HL-60/S4 treated with phorbol 12-myristate 13-acetate at 8.2 ng/mL for 4 days and 3 days (cell line): ENCODE measurements at regions not wholly inside any gene's neighbourhood (a gene's known extent, or its start where the extent isn't known, plus 50 kb on each side); places are given as distances from the start of the nearest gene placed in this dataset.

Experiments
- in situ Hi-C: fragments of 300-500 bp; cut with MboI; formaldehyde crosslinking; loops from 2 replicates; pipeline ENCODE4 v1.15.0; 2022; ENCODE audit warnings: low sequenced_read_pairs

DNA sequence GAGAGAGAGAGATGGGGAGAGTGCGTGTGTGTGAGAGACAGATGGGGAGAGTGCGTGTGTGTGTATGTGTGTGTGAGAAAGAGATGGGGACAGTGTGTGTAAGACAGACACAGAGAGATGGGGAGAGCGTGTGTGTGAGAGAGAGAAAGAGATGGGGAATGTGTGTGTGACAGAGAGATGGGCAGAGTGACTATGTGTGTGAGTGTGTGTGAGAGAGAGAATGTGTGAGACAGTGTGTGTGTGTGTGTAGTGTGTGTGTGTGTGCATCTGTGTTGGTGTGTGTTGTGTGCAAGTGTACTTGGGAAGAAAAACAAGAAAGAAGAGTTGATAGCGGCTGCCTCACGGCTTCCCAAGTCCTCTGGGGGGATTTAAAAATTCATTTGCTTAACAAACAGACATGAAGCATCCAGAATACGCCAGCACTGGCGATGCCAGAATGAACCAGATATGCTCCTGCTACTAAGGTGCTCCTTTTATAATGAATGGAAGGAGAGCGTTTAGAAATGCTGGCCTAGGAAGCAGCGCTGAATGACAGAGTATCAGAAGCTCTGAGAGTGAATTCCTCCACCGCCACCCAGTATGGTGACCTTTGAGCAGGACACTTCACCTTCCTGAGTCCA lies 186.1 kb upstream of the TSC22D2 start:
- in situ Hi-C loops: no loop called here

GRCh38 chr3:150220799-150221198 lies 187.3 kb upstream of the TSC22D2 start:
- in situ Hi-C loops: no loop called here

GRCh38 chr3:150220041-150220440 lies 188.1 kb upstream of the TSC22D2 start:
- in situ Hi-C loops: no loop called here

GRCh38 chr3:150218841-150219240 lies 189.3 kb upstream of the TSC22D2 start:
- in situ Hi-C loops: no loop called here

GRCh38 chr3:150218236-150218635 lies 189.9 kb upstream of the TSC22D2 start:
- in situ Hi-C loops: no loop called here

DNA sequence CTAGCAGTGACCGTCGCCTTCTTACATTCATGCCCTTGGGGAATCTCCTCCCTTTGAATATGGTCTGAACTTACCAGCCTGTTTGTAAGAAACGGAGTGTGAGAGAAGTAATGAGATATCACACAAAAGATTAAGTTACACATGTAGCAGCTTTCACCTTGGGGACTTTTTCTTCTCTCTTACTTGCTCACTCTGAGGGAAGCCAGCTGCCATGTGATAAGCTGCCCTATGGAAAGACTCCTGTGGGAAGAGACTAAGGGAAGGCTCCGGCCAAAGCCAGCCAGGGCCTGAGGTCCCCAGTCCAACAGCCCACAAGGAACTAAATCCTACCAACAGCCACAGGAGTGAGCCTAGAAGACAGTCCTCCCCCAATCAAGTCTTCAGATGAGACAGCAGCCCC lies 190.4 kb upstream of the TSC22D2 start:
- in situ Hi-C loops: no loop called here

DNA sequence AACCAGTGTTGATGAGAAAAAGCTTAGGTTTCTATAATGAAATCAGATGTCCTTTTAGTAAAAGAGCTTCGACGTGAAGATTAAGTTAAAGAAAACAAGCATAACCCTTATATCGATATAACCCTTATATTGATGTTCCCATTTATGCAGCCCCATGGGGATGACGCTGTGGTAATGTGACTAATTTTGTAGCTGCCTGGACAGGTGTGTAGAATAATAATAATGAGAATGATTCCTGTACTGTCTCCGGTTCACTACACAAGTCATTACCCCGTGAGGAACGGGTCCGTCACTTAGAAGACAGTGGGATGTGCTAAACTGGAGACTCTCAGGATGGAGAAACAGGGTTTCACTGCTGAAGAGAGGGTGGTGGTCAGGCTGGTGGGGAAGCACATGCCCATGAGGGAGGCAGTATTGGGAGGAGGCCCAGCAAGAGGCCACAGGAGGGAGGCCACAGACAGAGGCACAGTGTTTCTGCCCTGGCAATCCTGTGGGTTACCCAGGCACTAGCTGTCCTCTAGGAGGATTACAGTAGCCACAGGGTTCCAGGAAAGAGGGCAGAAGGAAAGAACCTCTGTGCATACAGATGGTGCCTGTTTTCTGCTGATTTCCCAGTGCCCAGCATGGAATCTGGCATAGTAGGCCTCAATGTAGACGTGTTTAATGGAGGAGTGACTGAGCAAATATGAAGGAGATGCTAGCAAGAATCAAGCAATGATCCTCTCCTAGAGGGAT lies 191.1 kb upstream of the TSC22D2 start:
- in situ Hi-C loops: no loop called here

DNA sequence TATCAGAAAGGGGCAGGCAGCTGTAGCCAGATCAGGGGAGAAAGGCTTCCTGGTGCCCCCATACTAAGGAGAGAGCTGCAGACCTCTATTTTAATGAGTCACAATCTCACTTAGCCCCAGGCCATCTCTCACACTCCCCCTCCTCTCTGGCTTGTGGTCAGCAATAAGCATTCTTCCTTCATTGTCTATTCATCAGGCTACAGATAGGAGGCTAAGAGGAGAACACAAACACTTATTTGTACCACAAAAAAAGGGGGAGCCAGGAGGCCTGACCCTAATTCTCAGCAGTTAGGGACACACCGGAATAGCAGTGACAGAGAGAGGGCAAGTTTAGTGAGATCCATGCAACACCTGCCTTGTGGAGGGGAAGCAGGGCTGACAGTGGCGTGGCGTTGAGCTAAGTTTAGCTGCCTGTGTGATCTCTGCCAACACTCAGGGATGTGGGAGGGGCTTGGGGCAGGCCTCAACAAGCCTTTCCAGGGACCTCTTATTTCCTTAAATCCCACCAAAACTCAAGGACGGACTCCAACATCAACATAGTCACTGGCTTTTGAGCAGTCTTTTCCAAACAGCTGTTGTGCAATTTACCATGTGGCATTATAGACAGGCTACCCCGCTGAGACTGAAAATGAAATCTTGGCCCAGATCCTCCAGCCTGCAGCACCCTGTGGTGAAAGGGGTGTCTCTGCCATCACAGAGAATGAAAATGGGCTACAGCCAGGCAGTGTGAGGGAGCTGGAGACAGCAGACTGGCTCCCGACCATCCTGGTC lies 191.9 kb upstream of the TSC22D2 start:
- in situ Hi-C loops: no loop called here

- in situ Hi-C loops: no loop called here
These were observed 192.5 kb upstream of the TSC22D2 start for GRCh38 chr3:150215616-150216015.

- in situ Hi-C loops: no loop called here
These were observed 194.5 kb upstream of the TSC22D2 start for GRCh38 chr3:150213577-150213976.

- in situ Hi-C loops: no loop called here
These were observed 197.5 kb upstream of the TSC22D2 start for GRCh38 chr3:150210461-150211110.

GRCh38 chr3:150203273-150203672 lies 204.8 kb upstream of the TSC22D2 start:
- in situ Hi-C loops: no loop called here

- in situ Hi-C loops: no loop called here
These were observed 205.4 kb upstream of the TSC22D2 start for GRCh38 chr3:150202711-150203110.

DNA sequence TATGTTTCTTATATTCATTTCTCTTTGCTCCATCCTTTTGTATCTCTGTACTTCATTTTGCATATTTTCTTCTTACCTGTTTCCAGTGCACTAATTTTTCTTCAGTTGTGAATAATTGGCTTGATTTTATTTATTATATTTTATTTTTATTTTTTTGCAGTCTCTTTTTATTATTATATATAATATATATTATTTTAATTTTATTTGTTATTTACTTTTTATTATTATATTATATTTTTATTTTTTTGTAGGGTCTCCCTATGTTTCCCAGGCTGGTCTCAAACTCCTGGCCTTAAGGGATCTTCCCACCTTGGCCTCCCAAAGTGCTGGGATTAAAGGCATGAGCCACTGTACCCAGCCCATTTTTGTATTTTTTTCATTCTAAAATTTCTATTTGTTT lies 213.1 kb upstream of the TSC22D2 start:
- in situ Hi-C loops: no loop called here

- in situ Hi-C loops: no loop called here
These were observed 213.6 kb upstream of the TSC22D2 start for GRCh38 chr3:150194513-150194912.

DNA sequence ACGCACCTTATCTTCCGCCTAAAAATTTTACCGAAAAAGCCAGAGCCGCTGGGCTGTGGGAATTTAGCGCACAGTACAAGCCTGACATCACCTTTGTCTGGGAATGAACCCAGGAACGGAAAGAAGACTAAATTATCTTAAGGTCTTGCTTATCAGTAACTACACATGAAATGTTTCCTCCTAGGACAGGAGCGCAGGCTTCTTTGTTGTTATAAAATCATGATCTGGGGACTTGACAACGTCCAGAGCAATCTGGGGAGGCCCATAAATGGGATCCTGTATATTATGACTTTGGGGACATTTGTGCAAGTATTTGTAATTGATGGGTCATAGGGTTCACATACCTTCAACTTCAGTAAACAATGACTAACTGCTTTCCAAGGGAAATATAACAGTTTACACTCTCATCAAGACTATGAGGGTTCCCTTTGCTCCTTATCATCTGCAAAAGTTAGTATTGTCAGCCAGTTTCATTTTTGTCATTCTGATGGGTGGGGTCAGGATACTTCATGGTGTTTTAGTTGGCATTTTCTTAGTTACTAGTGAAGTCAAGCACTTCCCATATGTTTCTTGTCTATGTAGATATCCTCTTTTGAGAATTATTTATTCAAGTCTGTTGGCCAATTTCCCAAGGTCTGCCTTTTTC lies 213.9 kb upstream of the PFN2 start:
- in situ Hi-C loops: no loop called here

GRCh38 chr3:150183678-150184425 lies 213.2 kb upstream of the PFN2 start:
- in situ Hi-C loops: no loop called here

- in situ Hi-C loops: no loop called here
These were observed 209.6 kb upstream of the PFN2 start for GRCh38 chr3:150180334-150180733.

DNA sequence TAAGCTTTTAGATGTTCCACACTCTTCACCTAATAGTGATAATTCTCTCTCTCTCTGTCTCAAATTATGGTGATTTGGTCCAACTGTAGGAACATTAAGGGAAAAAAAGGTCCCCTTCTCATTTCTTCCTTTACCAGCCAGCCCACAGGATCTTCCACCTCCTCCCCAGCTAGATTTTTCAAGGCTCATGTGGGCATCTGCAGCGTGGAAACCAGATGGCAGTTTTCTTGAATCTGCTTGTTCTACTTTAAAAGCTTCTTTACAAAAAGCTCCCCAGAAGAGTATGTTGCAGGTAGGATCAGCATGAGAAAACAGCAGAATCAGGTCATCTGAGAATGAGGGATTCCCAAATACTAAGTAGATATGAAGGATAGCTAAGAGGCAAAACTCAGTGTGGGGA lies 208.6 kb upstream of the PFN2 start:
- in situ Hi-C loops: no loop called here

DNA sequence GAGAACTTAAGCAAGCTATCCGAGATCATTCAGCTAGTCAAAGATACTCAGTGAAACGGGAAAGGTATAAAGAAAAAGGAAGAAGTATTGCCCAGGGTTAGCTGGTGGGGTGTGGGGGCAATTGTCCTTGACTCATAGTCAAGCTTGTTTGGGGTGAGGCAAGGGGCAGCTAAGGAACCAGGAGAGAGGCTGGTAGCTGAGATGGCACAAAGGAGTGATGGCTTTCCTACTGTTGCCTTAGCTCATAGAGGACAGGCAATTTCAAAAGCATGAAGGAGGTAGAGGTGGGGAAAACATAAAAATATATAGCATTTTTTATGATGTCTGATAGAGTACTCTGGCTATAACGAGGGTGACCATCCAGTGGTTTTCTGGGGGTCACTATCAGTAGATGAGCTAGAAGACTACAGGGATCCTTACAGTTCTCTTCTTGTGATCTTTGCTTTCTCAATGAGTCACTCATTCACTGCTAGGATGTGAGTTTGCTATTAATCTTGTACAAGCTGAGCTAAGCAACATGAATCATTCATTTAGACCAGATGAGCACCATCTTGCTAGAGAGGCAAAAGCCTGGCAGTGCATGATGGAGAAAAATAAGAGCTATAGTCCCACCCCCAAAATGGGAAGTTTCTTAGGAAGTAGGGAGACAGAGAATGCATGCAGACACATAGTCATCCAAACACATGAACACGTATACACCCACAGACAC lies 207.1 kb upstream of the PFN2 start:
- in situ Hi-C loops: no loop called here
